Neural progenitor cell (in vitro differentiated cells): ENCODE measurements at regions not wholly inside any gene's neighbourhood (a gene's known extent, or its start where the extent isn't known, plus 50 kb on each side); places are given as distances from the start of the nearest gene placed in this dataset.

Experiments used
- CTCF ChIP-seq: fragments of 200-600 bp; sonication (generic); IDR thresholded peaks from 2 replicates; pipeline ENCODE4 v1.5.1; 2017; ENCODE audit warnings: antibody characterized with exemption, mild to moderate bottlenecking
- EZH2 ChIP-seq: fragments of 200-600 bp; sonication (generic); IDR thresholded peaks from 2 replicates; pipeline ENCODE4 v1.6.1; 2017; ENCODE audit warnings: antibody characterized with exemption, mild to moderate bottlenecking, moderate library complexity
- EZH2phosphoT487 ChIP-seq: fragments of 200-600 bp; sonication (generic); IDR thresholded peaks from 2 replicates; pipeline ENCODE4 v1.6.1; 2017; ENCODE audit warnings: antibody characterized with exemption

DNA sequence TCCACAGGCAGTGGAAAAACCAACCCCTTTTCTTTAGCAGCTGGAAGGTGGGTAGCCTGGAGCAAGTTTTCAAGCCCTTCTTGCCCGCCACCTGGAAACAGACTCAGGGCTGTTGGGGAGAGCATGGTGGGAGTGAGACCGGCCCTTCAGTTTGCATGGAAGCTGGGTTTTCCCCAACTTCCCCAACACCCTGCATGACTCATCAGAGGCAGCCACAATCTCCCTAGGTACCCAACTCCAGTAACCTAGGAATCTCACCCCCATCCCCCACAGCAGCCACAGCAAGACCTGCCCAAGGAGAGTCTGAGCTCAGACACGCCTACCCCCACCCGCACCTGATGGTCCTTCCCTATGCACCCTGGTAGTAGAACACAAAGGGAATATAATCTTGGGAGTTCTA is 86.3 kb upstream of the IRAK1BP1 start:
- TF ChIP-seq CTCF (no peak), EZH2 (no peak), EZH2phosphoT487 (no peak)
